ENCODE measurements at regions not wholly inside any gene's neighbourhood (a gene's known extent, or its start where the extent isn't known, plus 50 kb on each side); places are given as distances from the start of the nearest gene placed in this dataset.

DNA sequence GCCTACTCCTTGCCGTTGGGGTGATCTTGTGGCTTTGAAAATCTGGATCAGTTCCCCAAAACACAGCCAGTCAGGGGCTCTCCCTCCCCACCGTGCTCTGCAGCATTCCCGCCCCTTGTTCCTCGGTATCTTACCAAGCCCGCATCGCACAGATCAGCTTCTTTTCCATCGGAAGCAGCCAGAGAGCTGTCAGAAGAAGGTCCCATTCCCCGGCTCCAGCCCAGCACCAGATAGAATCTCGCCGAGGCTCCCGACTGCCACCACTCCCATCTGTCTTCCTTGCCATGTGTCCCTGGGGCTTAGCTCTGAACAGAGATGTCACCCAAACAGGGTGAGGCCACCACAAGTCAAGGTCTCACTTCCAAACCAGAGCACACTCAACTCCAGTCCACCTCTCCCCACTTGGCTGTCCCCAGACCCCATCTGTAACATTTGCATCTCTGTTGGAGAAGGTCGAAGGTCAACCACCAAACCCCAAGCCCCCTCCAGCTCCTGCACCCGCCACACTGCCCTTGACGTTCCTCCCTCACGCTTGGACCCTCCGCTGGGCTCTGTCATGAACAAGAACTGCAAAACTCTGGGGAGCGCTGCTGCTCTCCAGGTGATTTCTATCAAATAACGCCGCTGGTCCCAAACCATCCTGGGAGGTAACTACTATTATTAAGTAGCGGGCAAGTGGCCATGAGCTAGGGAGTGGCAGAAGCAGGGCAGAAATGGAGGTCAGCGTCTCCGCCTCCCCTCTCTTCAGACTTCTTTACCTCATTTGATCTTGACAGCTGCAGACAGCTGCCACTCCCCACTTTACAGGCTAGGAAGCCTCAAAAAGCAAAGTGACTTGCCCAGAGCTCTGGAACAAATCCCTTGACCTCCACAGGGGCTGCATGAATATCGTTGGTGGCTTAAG is 70.0 kb upstream of the TAF1B start:
- no peak for DNase-seq

DNA sequence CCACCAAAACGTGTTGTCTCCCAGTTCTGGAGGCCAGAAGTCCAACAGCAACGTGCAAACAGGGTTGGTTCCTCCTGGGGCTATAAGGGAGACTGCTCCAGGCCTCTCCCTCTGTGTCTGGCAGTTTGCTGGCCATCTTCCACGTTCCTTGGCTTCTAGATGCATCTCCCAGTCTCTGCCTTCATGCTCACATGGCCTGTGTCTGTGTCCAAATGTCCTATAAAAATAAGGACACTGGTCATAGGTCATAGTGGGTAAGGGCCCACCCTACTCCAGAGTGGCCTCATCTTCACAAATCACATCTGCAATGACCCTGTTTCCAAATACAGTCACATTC is 69.4 kb upstream of the TAF1B start:
- no peak for DNase-seq

DNA sequence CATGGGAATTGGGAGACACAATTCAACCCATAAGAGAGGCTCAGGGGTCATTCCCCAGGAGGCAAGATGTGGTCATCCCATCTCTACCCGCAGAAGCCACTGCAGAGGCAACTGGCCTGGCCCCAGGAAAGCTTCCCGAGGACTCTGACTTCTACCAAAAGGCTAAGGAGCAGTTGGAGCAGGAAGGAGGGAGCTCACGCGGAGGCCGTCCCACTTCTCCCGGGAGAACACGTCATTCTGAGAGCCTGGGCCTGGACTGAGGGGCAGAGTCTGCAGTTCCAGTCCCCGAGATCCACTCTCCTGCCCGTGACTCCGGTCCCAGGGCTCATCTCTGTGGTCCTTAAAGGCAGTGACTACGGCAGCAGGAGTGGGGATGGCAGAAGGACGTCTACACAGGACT is 69.0 kb upstream of the TAF1B start:
- DNase-seq, result no peak

DNA sequence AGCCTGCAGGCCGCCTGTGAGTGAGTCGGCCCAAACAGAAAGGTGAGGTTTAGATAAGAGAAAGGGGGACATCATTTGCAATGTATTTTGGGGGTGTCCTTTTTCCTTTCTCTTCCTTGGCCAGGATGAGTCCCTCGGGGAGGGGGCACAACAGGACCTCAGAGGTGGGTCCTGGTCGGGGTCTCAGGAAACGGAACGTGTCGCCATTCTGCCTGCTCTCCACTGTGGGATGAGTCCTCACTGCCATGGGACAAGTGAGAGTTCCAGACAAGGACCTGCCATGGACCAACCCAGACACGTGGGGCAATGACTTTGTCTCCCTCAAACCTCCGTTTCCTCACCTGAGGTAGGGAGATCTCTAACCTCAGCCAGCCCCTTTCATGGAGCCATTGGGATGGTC is 67.9 kb upstream of the TAF1B start:
- no peak for DNase-seq

DNA sequence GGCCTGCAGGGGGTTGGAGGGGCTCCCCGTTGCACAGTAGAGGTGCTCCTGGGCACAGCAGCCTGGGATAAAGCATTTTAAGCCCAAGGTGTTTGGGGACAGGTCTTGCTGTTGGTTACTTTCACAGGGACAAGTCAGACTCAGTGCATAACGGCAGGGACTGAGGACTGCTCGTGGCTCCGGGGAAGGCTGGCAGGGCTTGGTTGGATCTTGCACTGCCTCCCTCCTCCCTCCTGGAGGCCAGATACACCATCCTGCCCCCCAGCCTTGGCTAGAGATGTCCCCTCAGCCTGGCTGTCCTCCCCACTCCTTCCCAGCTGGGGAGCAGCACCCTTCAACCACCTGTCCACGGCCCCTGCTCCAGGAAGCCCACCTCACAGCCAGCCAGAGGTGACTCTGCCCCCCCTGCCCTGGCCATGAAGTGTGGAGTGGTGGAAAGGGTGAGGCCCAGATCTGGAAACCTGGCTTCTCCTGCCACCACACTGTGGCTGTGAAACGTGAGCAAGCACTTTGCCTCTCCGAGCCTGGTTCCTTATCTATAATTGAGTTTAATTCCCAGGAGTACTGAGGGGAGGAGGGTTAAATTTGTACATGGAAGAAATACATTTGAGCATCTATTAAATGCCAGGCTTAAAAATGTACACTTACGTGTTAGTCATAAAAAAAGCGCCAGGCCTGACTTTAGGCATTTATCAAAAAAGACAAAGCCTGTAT is 67.1 kb upstream of the TAF1B start:
- no peak for DNase-seq

DNA sequence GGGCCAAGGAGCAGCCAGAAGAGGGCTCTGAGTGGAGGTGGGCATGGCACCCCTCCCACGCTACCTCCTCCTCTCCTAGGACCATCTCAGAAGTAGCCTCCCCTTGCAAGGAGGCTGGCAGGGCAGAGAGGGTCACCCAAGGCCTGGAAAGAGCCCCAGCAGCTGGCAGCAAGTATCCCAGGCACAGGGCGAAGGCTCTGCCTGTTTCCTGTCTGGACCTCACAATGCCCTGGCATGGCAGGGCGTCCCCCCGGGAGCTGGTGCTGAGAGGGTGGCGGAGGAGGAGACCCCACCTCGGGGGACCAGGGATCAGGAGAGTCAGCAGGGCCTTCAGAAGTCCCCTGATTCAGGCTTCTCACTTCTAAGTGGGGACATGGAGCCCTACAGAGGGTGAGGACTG is 66.2 kb upstream of the TAF1B start:
- no peak for DNase-seq

DNA sequence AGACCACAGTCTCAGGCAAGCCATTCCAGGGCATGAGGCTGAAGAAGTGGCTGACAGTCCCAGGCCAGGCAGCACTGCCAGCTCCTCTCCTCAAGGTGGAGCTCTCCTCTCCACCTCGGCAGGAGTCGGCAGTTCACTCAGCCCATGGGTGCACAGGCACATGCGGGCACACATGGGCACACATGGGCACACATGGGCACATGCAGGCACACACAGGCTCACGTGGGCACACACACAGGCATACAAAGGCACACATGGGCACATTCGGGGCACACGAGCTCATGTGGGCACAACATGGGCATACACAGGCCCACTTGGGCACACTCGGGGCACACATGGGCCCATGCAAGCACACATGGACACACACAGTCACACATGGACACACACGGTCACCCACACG is 65.3 kb upstream of the TAF1B start:
- DNase-seq, result no peak

DNA sequence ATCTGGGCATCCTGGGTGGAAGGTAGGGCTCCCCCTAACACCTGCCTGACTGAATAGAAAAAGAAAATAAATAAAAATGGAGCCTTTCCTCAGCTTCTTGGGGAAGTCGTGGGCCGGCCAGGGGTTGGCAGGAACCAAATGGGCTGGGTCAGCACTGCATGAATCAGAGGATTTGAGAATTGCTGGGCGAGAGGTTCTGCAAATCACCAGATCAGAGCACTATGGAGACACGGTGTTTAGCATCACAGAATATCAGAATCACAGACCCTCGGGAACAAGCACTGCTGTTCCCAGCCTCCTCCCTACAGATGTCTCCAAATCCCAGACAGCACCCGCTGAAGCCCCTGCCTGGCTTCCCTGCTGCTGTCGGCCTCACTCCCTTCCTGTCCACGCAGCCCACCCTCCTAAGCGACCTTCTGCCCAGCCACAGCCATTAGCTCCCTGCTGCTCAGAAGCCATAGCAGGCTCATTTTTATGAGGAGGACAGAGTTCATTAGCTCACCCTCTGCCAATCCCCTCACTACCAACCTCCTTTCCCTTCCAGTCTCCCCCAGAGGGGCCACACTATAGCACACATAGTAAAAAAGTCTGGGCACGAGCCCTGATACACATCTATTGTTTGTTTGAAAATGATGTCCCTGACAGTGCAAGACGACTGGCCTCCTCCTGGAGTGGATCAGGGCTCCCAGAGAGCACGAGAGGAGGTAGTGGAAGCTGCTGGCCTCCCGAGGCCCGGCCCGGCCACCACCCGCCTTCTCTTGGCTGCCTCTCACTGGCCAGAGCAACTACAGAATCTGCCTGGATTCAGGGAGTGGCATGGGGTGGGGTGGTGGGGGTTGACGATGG is 64.6 kb upstream of the TAF1B start:
- DNase-seq, result peak; percentile 48 to 54

DNA sequence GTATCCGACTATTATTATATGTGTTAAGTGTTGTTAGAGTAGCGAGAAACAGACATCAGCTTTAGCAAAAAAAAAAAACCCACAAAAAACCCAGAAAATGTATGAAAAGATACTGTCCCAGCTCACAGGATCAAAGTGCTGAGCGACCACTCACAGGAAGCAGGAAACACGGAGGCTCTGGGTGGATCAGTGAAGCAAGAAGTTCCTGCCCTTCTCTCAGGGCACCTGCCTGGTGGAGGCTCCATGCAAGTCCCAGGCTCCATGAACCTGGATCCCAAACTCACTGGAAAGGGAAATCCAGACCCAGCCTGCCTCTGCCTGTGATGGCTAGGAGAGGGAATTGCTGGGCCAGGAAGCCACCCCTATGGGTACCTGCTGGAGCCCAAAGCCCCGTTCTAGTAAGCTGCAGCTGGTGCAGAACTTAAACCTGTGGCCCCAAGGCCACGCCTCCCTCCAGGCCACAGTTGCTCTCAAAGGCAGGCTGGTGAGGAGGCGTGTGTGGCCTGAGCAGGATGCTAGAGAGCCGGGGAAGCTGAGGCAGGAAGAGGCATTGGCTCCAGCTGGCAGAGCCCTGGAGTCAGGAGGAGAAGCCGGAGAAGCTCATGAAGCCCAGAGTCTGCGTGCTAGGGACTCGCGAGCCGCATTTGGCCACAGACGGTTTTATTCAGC is 63.5 kb upstream of the TAF1B start:
- no peak for DNase-seq

DNA sequence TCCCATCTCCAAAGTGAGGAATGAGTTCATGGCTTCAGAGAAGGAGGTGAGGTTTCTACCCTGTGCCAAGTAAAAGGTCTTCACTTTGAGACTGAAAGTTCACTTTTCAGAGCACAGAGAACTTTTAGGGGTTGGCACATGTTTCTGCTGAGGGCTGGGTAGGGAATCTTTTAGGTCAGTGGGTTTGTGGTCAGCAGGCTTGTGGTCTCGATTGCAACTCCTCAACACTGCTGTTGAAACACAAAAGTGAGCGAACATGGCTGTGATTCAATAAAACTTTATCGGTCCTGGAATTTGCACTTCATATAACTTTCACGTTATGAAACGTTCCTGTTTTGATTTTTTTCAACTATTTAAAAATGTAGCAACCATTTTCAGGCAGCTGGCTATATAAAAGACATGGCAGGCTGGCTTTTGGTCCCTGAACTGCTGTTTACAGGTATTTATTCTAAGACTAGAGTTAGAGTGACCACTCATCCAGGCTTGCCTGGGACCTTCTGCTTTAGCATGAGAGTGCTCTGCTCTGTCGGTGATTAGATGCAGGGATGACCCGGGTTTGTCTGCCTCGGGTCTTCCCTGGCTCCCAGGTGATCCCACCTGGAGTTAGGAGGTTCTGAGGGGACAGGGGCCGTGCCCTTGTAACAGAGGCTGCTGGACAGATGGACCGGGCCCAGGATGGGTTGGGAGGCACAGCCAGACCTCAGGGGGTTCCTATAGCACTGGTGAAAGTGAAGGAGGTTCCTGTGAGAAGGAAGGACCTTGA is 62.7 kb upstream of the TAF1B start:
- peak; percentile 63 to 67 for DNase-seq

DNA sequence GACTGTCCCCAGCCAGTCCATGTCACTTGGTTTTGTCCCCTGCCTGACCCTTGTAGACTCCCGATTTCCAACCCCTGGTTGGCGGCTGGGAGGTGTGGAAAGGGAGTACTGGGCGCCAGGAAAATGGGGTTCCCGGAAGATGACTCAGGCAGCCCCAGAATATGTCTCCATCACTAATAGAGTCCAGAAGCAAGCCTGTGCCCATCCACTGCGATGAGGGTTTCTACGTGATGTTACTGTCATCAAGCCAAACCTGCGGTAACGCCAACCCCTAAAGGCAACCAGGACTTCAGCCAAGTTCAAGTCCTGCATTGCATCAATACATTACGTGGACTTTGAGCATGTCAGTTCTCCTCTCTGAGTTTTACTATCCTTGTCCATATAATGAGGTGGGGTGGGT is 62.0 kb upstream of the TAF1B start:
- DNase-seq, result no peak

DNA sequence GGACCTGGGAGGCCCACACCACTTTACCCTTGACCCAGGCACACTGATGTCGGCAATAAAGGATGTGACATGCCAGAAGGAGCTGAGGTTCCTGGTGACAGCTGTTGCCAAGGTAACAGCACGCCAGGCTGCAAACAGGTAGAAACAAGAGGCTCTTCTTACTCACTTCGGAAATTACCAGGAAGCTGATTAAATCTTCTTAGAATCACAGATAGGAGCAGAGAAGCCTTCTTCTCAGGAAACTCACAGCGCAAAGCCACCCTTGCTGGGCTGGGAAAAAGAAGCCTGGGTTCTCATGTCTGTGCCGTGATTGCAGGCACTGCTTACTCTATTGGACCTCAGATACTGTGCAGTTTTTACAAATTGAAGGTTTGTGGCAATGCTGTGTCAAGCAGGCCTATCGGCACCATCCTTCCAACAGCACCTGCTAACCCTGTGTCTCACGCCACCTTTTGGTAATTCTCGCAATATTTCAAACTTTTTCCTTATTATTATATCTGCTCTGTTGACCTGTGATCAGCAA is 61.0 kb upstream of the TAF1B start:
- DNase-seq, result no peak

DNA sequence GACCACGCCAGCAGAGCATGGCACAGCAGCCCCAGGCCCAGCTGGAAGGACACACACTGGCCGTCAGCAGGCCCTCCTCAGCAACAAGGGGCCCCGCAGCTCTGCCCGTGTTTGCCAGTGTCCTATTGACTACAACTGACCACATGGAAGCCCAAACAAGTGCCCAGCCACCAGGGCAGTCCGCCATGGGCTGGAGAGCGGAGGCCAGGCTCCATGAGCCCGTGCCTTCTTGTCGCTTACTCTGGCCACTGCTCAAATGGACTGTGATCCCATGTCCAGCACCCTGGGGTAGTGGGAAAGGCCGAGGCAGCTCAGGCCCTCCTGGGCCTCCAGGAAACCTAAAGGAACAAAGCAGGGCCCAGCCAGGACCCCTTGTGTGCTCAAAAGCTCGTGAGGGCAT is 53.9 kb upstream of the TAF1B start:
- no peak for DNase-seq

DNA sequence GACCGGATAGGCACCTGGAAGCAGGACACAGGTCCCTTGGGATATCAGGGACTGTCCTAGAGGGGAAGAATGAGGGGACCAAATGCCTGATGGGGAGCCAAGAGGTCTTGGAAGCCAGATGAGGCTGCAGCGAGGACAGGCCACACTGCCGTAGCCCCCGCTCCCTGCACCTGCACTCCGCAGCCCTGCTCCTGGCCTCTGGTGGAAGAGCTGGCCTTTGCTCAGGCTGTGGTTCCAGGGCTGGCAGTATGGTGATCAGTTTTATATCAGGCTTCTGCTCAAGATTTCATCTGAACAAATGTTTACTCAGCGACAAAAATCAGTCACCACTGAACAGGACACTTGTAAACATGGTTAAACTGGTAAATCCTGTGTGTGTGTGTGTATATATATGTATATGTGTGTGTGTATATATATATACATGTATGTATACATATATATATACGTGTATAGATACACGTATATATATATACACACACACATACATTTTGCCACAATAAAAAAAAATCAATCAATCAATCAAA is 52.5 kb upstream of the TAF1B start:
- DNase-seq, result no peak

DNA sequence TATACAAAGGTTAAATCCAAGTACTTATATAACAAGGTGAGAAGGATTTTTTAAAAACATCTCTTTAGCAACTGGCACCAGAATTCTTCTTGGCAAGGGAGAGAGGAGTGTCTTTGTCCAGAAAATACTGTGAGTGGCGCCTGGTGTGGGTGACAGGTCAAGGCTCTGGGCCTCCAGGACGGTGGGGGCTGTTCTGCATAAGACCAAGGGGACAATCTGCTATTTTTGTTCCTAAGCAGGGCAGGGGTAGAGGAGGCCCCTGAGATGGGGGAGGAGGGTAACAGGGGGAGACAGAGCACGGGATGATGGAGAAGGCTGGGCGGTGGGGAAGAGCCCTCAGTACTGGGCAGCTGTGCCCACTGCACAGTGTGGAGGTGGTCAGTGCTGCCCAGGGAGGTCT is 51.6 kb upstream of the TAF1B start:
- DNase-seq, result no peak

DNA sequence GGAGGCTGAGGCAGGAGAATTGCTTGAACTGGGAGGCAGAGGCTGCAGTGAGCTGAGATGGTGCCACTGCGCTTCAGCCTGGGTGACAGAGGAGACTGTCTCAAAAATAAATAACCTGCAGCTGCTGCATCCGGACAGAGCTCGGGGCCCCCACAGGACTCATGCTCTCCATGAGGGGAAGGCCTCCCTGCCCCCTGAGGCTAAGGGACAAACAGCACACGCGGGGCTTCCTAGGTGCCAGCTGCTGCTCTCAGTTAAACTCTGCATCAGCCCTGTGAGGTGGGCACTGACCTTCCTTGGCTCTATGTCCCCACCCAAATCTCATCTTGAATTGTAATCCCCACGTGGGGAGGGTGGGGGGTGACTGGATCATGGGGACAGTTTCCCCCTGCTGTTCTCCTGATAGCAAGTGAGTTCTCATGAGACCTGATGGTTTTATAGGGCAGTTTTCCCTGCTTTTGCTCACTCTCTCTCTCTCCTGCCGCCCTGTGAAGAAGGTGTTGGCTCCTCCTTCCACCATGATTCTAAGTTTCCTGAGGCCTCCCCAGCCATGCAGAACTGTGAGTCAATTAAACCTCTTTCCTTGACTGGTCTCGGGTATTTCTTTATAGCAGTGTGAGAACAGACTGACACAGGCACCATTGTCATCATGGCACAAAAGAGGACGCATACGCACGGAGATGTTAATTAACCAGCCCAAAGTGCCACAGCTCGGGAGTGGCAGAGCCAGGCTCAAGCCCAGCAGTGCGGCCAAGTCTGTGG is 49.9 kb upstream of the TAF1B start:
- no peak for DNase-seq
